Lower lobe of right lung (tissue), 2 donors: ENCODE measurements at regions not wholly inside any gene's neighbourhood (a gene's known extent, or its start where the extent isn't known, plus 50 kb on each side); places are given as distances from the start of the nearest gene placed in this dataset.

Experiments used
- ATAC-seq, 2 donors: fragments of 200-7000 bp; cut with Tn5 transposase; one replicate each; pipeline ENCODE4 v1.9.1; 2020 to 2022; ENCODE audit warnings: mild to moderate bottlenecking in 2 of 2, moderate library complexity in 2 of 2
- DNase-seq: peaks from one replicate; pipeline ENCODE4 v3.0.0-alpha.2; 2020
- H3K27ac ChIP-seq: fragments of 200-600 bp; one replicate; pipeline ENCODE4 v1.8.0; 2022
- H3K27me3 ChIP-seq: fragments of 200-600 bp; one replicate; pipeline ENCODE4 v1.8.0; 2022; ENCODE audit warnings: low read depth
- H3K36me3 ChIP-seq: fragments of 200-600 bp; one replicate; pipeline ENCODE4 v1.8.0; 2022; ENCODE audit warnings: mild to moderate bottlenecking
- H3K4me1 ChIP-seq: fragments of 200-600 bp; one replicate; pipeline ENCODE4 v1.8.0; 2022
- H3K4me3 ChIP-seq: fragments of 200-600 bp; one replicate; pipeline ENCODE4 v1.8.0; 2022; ENCODE audit warnings: mild to moderate bottlenecking
- H3K9me3 ChIP-seq: fragments of 200-600 bp; one replicate; pipeline ENCODE4 v1.8.0; 2022
- CTCF ChIP-seq: fragments of 200-600 bp; IDR thresholded peaks from one replicate; pipeline ENCODE4 v1.8.0; 2022; ENCODE audit warnings: antibody characterized with exemption, mild to moderate bottlenecking
- intact Hi-C: fragments of 100-400 bp; cut with DNase I; formaldehyde crosslinking; loops from one replicate; pipeline ENCODE4 v1.11.0; 2022
- donor health status: DM: no; HTN: yes; CAD: no; lungs with severe emphysema.

GRCh38 chr3:177838766-177839350 is 641.6 kb upstream of the TBL1XR1 start:
- intact Hi-C loops = no loop called here
- H3K9me3 ChIP-seq = no peaks in the 10 kb centered on the region
- peaks cover 20% of the 10 kb centered on the region for H3K4me1 ChIP-seq
- ATAC-seq (no peak), DNase-seq (no peak)
- H3K27me3 ChIP-seq = no peaks in the 10 kb centered on the region
- H3K27ac ChIP-seq = no peak overlapping the region
- H3K36me3 ChIP-seq = no peaks in the 10 kb centered on the region
- H3K4me3 ChIP-seq = no peak overlapping the region
- TF ChIP-seq CTCF = no peak

GRCh38 chr3:177842302-177842701 is 645.0 kb upstream of the TBL1XR1 start:
- ATAC-seq = no peak
- intact Hi-C loops = no loop called here
- H3K4me1 ChIP-seq = no peaks in the 10 kb centered on the region

DNA sequence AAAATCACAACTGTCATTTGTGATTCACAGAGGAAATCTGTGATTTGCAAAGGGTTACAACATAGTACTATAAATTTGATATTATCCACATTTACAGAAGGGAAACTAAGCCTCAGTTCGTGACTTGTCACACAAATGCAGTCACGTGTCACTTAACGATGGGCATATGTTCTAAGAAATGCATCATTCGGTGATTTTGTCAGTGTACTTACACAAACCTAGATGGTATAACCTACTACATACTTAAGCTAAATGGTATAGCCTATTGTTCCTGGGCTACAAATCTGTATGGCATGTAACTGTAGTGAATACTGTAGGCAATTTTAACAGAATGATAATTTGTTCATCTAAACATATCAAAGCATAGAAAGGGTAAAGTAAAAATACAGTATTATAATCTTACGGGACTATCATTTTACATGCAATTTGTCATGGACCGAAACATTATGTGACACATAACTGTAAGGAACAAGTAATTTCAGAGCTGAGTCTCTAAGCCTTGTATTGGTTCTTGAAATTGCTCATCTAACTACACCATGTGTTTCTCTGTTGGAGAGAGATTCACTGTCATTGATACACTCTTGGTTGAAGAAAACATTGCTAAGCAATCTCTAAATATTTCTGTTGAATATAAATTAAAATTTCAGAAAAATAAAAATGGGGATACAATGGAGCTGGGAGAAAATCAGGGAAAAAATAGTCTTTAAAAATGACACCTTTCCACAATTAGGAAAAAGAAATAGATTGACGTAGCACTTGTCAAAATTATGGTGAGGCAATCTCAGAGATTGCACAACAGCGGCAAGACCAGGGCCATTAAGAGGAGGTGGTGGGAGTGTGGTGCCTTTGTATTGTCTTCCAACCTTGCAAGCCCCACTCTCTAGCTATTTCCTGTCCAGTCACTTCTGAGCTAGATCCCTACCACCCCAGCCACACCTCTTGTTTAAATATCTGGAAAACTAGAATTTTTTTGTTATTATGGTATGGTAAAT is 645.8 kb upstream of the TBL1XR1 start:
- TF ChIP-seq CTCF = no peak
- H3K27ac ChIP-seq = no peak overlapping the region
- H3K36me3 ChIP-seq = no peaks in the 10 kb centered on the region
- no peak overlapping the region for H3K4me3 ChIP-seq
- H3K9me3 ChIP-seq = no peaks in the 10 kb centered on the region
- no peak for DNase-seq
- no peak for ATAC-seq
- H3K4me1 ChIP-seq = no peaks in the 10 kb centered on the region
- intact Hi-C loops = no loop called here
- H3K27me3 ChIP-seq = no peaks in the 10 kb centered on the region

More at GRCh38 chr3:177842302-177842701, 645.0 kb upstream of the TBL1XR1 start:
- no peak for TF ChIP-seq CTCF
- no peaks in the 10 kb centered on the region for H3K27me3 ChIP-seq
- H3K36me3 ChIP-seq = no peaks in the 10 kb centered on the region
- no peak for DNase-seq
- H3K27ac ChIP-seq = no peak overlapping the region
- H3K4me3 ChIP-seq = no peak overlapping the region
- H3K9me3 ChIP-seq = no peaks in the 10 kb centered on the region

- no peak overlapping the region for H3K4me3 ChIP-seq
- H3K9me3 ChIP-seq = no peaks in the 10 kb centered on the region
- H3K27ac ChIP-seq = no peak overlapping the region
- no peaks in the 10 kb centered on the region for H3K4me1 ChIP-seq
- no peak for TF ChIP-seq CTCF
- ATAC-seq (no peak), DNase-seq (no peak)
- intact Hi-C loops = no loop called here
- H3K36me3 ChIP-seq = no peaks in the 10 kb centered on the region
- no peaks in the 10 kb centered on the region for H3K27me3 ChIP-seq
Measured at GRCh38 chr3:177852001-177852807, 654.9 kb upstream of the TBL1XR1 start.

DNA sequence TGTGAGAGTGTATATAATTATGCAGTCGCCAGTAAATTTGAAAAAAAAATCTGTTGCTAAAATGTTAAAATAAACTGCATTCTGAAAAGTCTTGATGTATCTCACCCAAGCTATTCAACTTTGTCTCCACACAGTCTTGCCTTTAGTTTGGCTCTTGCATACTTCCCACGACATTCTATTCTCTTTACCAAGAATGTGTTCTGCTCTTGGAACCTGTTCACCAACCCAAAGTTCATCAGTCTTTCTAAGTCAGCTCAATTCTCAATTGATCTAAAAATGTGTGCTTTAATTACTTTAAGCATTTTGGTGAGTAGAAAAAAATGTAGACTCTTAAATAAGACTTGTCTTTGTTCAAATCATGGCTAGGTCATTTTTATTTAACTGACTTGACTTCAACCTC is 657.7 kb upstream of the TBL1XR1 start:
- Histone ChIP-seq H3K27me3 (no peaks in the 10 kb centered on the region), H3K27ac (no peak overlapping the region), H3K4me3 (no peak overlapping the region), H3K36me3 (no peaks in the 10 kb centered on the region), H3K4me1 (no peaks in the 10 kb centered on the region), H3K9me3 (peaks cover 7% of the 10 kb centered on the region)
- intact Hi-C loops = no loop called here
- DNase-seq (no peak), ATAC-seq (no peak)
- TF ChIP-seq CTCF = no peak
